BLaER1 treated with 17β-estradiol and CSF1 and Interleukin-3, amounts not matched to agents 10 nM and 100 nM (cell line): ENCODE measurements at regions not wholly inside any gene's neighbourhood (a gene's known extent, or its start where the extent isn't known, plus 50 kb on each side); places are given as distances from the start of the nearest gene placed in this dataset.
"Not testable (repeated sequence)": the region's sequence is repeated elsewhere in the genome, so short reads cannot be mapped to it uniquely, and the experiment has no call there.

Experiments
- H3K27ac ChIP-seq, 11 experiments: shearing (Covaris generic); formaldehyde crosslinking; 2 replicates each; pipeline ENCODE4 v1.8.1; 2022
- H3K27me3 ChIP-seq, 11 experiments: shearing (Covaris generic); formaldehyde crosslinking; 2 replicates each; pipeline ENCODE4 v1.8.1; 2022
- H3K36me3 ChIP-seq, 11 experiments: shearing (Covaris generic); formaldehyde crosslinking; 2 replicates each; pipeline ENCODE4 v1.8.1; 2022
- H3K4me1 ChIP-seq, 10 experiments: shearing (Covaris generic); formaldehyde crosslinking; 2 replicates each; pipeline ENCODE4 v1.8.1; 2022
- H3K4me2 ChIP-seq, 11 experiments: shearing (Covaris generic); formaldehyde crosslinking; 2 replicates each; pipeline ENCODE4 v1.8.1; 2022
- H3K4me3 ChIP-seq, 10 experiments: shearing (Covaris generic); formaldehyde crosslinking; 2 replicates each; pipeline ENCODE4 v1.8.1; 2022
- H3K9ac ChIP-seq, 11 experiments: shearing (Covaris generic); formaldehyde crosslinking; 2 replicates each; pipeline ENCODE4 v1.8.1; 2022
- H3K9me3 ChIP-seq, 11 experiments: shearing (Covaris generic); formaldehyde crosslinking; replicated peaks in 1 of 11; 2 replicates each; pipeline ENCODE4 v1.8.1; 2022
- H4K20me1 ChIP-seq, 11 experiments: shearing (Covaris generic); formaldehyde crosslinking; 2 replicates each; pipeline ENCODE4 v1.8.1; 2022
- Cebpa-rat ChIP-seq, 11 experiments: shearing (Covaris generic); IDR thresholded peaks; 2 replicates each; pipeline ENCODE4 v1.8.1; 2022

GRCh38 chr2:36302911-36303310, 52.7 kb upstream of the CRIM1 start:
- Histone ChIP-seq H3K27me3 (no peaks in the 10 kb centered on the region), H3K9ac (no peak overlapping the region), H3K4me3 (no peak overlapping the region), H3K4me1 (peaks cover 0 to 8% (median 4%) of the 10 kb centered on the region in 10 experiments; a peak in 4 of 20 replicates), H4K20me1 (no peaks in the 10 kb centered on the region), H3K9me3 (peaks cover 0 to 12% (median 7%) of the 10 kb centered on the region in 11 experiments; a peak in 9 of 22 replicates), H3K27ac (no peak overlapping the region), H3K36me3 (no peaks in the 10 kb centered on the region), H3K4me2 (no peak overlapping the region)
- no peak for TF ChIP-seq Cebpa-rat (IDR thresholded peaks at IDR 0.05)

DNA sequence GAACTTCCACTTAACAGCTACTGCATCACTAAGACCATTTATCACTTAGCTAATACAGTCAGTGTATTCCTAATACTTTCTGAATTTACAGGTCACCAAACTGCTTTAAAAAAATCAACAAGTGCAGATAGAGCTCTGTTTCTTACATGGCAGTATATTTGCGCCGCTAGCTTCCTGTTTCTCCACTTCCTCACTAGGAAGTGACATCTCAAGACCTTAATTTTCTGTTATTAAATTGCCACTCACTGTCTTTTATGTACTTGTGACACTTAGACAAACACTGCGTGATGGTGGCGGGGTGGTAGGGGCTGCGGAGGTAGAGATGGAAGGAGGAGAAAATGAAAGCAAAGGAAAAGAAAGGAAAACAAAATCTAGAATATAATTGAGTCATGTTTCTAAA, 53.7 kb upstream of the CRIM1 start:
- H3K27me3 ChIP-seq = no peaks in the 10 kb centered on the region
- peaks cover 0 to 12% (median 7%) of the 10 kb centered on the region in 11 experiments; a peak in 9 of 22 replicates for H3K9me3 ChIP-seq
- no peak overlapping the region for H3K27ac ChIP-seq
- no peaks in the 10 kb centered on the region for H3K36me3 ChIP-seq
- no peaks in the 10 kb centered on the region for H4K20me1 ChIP-seq
- no peak overlapping the region for H3K4me2 ChIP-seq
- no peak for TF ChIP-seq Cebpa-rat (IDR thresholded peaks at IDR 0.05)
- peaks cover 0 to 8% (median 4%) of the 10 kb centered on the region in 10 experiments; a peak in 4 of 20 replicates for H3K4me1 ChIP-seq
- H3K4me3 ChIP-seq = no peak overlapping the region
- no peak overlapping the region for H3K9ac ChIP-seq

GRCh38 chr2:36300697-36301096, 54.9 kb upstream of the CRIM1 start:
- no peak overlapping the region for H3K9ac ChIP-seq
- H3K4me1 ChIP-seq = peaks cover 0 to 8% (median 4%) of the 10 kb centered on the region in 10 experiments; a peak in 4 of 20 replicates
- no peaks in the 10 kb centered on the region for H3K27me3 ChIP-seq
- TF ChIP-seq Cebpa-rat (IDR thresholded peaks at IDR 0.05) = no peak
- H3K4me3 ChIP-seq = no peak overlapping the region
- H3K4me2 ChIP-seq = 0 out of 22 replicates have a peak overlapping the region, but pooled peaks of 1 of the 11 experiments have one; percentile 33
- H3K9me3 ChIP-seq = peaks cover 0 to 15% (median 7%) of the 10 kb centered on the region in 11 experiments; a peak in 11 of 22 replicates
- no peak overlapping the region for H3K27ac ChIP-seq
- H4K20me1 ChIP-seq = no peaks in the 10 kb centered on the region
- H3K36me3 ChIP-seq = no peaks in the 10 kb centered on the region

- Histone ChIP-seq H3K4me1 (peaks cover 0 to 8% (median 4%) of the 10 kb centered on the region in 10 experiments; a peak in 4 of 20 replicates), H3K27me3 (no peaks in the 10 kb centered on the region), H3K9me3 (peaks cover 0 to 15% (median 7%) of the 10 kb centered on the region in 11 experiments; a peak in 11 of 22 replicates), H3K4me2 (no peak overlapping the region), H4K20me1 (no peaks in the 10 kb centered on the region), H3K4me3 (no peak overlapping the region), H3K9ac (no peak overlapping the region), H3K27ac (no peak overlapping the region), H3K36me3 (no peaks in the 10 kb centered on the region)
- no peak for TF ChIP-seq Cebpa-rat (IDR thresholded peaks at IDR 0.05)
Observed at GRCh38 chr2:36296798-36297197, 58.8 kb upstream of the CRIM1 start.

- H4K20me1 ChIP-seq = no peaks in the 10 kb centered on the region
- H3K4me1 ChIP-seq = no peaks in the 10 kb centered on the region
- TF ChIP-seq Cebpa-rat (IDR thresholded peaks at IDR 0.05) = no peak
- no peak overlapping the region for H3K9ac ChIP-seq
- H3K27ac ChIP-seq = no peak overlapping the region
- peaks cover 0 to 4% (median 0%) of the 10 kb centered on the region in 11 experiments; a peak in 3 of 22 replicates for H3K9me3 ChIP-seq
- H3K4me2 ChIP-seq = no peak overlapping the region
- H3K4me3 ChIP-seq = no peak overlapping the region
- no peaks in the 10 kb centered on the region for H3K36me3 ChIP-seq
- no peaks in the 10 kb centered on the region for H3K27me3 ChIP-seq
Observed at GRCh38 chr2:36294316-36294721, 61.3 kb upstream of the CRIM1 start.

- Histone ChIP-seq H3K4me2 (no peak overlapping the region), H3K4me1 (peaks cover 0 to 9% (median 0%) of the 10 kb centered on the region in 10 experiments; a peak in 1 of 20 replicates), H3K27ac (no peak overlapping the region), H3K9me3 (no peaks in the 10 kb centered on the region), H3K9ac (no peak overlapping the region), H3K27me3 (no peaks in the 10 kb centered on the region), H4K20me1 (no peaks in the 10 kb centered on the region), H3K36me3 (no peaks in the 10 kb centered on the region), H3K4me3 (no peak overlapping the region)
- no peak for TF ChIP-seq Cebpa-rat (IDR thresholded peaks at IDR 0.05)
Observed at GRCh38 chr2:36290306-36290856, 65.2 kb upstream of the CRIM1 start.

DNA sequence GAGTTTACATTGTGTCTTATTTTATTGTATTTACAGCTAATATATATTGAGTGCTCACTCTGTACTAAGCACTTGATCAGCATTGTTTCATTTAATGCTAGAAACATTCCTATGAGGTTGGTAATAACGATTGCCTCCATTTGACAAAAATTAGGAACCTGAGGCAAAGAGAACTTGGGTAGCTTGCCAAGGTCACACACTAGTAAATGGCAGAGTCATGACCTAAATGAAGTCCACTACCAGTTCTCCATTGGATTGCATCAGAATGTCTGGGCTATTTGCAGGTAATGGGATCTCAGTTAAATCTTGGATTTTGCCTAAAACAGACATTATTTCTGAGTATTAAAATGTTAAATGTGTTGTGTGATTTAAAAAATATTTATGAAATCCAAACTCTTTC, 65.8 kb upstream of the CRIM1 start:
- no peak overlapping the region for H3K27ac ChIP-seq

GRCh38 chr2:36287363-36288275, 68.0 kb upstream of the CRIM1 start:
- Histone ChIP-seq H3K9me3 (peaks cover 0 to 12% (median 0%) of the 10 kb centered on the region in 11 experiments; a peak in 6 of 22 replicates), H3K4me1 (peaks cover 0 to 9% (median 0%) of the 10 kb centered on the region in 10 experiments; a peak in 1 of 20 replicates), H3K36me3 (no peaks in the 10 kb centered on the region), H3K4me3 (no peak overlapping the region), H3K9ac (no peak overlapping the region), H3K4me2 (peak overlapping the region in 3 of 11 experiments; percentile 3 to 11 (median 10); a peak in 1 of 22 replicates), H3K27ac (no peak overlapping the region), H4K20me1 (no peaks in the 10 kb centered on the region), H3K27me3 (no peaks in the 10 kb centered on the region)
- TF ChIP-seq Cebpa-rat (IDR thresholded peaks at IDR 0.05) = no peak

More for the DNA sequence above, 65.8 kb upstream of the CRIM1 start:
- Histone ChIP-seq H3K4me1 (peaks cover 0 to 9% (median 0%) of the 10 kb centered on the region in 10 experiments; a peak in 1 of 20 replicates), H4K20me1 (no peaks in the 10 kb centered on the region), H3K9me3 (0 out of 22 replicates have a peak, but pooled peaks cover 0 to 2% (median 0%) of the 10 kb centered on the region in 11 experiments), H3K36me3 (no peaks in the 10 kb centered on the region), H3K9ac (no peak overlapping the region), H3K27me3 (no peaks in the 10 kb centered on the region), H3K4me3 (no peak overlapping the region), H3K4me2 (no peak overlapping the region)
- no peak for TF ChIP-seq Cebpa-rat (IDR thresholded peaks at IDR 0.05)

DNA sequence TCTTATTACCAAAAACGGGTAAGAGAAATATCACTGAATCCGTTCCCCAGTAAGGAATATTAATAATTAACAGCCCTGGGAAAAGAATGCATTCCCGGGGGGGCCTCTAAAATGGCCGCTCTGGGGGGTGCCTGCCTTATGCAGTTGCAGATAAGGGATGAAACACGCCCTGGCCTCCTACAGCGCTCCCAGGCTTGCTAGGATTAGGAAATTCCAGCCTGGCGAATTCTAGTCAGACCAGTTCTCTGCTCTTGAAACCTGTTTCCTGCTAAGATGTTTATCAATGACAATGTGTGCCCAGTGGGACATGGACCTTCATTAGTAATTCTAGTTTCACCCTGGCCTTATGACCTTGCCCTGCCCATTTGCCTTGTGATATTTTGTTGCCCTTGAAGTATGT, 76.1 kb upstream of the CRIM1 start:
- not testable (repeated sequence) for H3K27me3 ChIP-seq, H4K20me1 ChIP-seq

More for the DNA sequence above, 76.1 kb upstream of the CRIM1 start:
- H3K4me1 ChIP-seq, H3K9ac ChIP-seq, H3K4me2 ChIP-seq, H3K27ac ChIP-seq, H3K36me3 ChIP-seq, H3K4me3 ChIP-seq: not testable (repeated sequence)
- H3K9me3 ChIP-seq = peaks cover 9 to 41% (median 21%) of the 10 kb centered on the region in 11 experiments; a peak in 21 of 22 replicates
